PC-9 (cell line): ENCODE measurements at regions not wholly inside any gene's neighbourhood (a gene's known extent, or its start where the extent isn't known, plus 50 kb on each side); places are given as distances from the start of the nearest gene placed in this dataset.

Source experiments
- CTCF ChIP-seq: fragments of 200-600 bp; sonication (generic); conservative IDR thresholded peaks from 2 replicates; pipeline ENCODE4 v1.6.1; 2017; ENCODE audit warnings: mixed run types, antibody characterized with exemption, mild to moderate bottlenecking, moderate library complexity
- EZH2 ChIP-seq: fragments of 200-600 bp; sonication (generic); IDR thresholded peaks from 2 replicates; pipeline ENCODE4 v1.8.0; 2017; ENCODE audit warnings: antibody characterized with exemption, low read depth

- no peak for TF ChIP-seq CTCF
- no peak for TF ChIP-seq EZH2
Measured at GRCh38 chr11:10390375-10390774, 64.7 kb upstream of the AMPD3 start.
